Skin epidermis (tissue), 12 donors: ENCODE measurements at regions not wholly inside any gene's neighbourhood (a gene's known extent, or its start where the extent isn't known, plus 50 kb on each side); places are given as distances from the start of the nearest gene placed in this dataset.
"Not testable (repeated sequence)": the region's sequence is repeated elsewhere in the genome, so short reads cannot be mapped to it uniquely, and the experiment has no call there.

Experiments
- H3K27ac ChIP-seq, 21 experiments: fragments of 200-600 bp; sonication (generic) in 11 of 21; one replicate each; pipeline ENCODE4 v1.5.0; 2020; ENCODE audit warnings: mild to moderate bottlenecking in 3 of 21, inconsistent platforms in 2 of 21, moderate library complexity in 2 of 21
- H3K4me3 ChIP-seq, 7 experiments: fragments of 200-600 bp; sonication (generic) in 2 of 7; one replicate each; pipeline ENCODE4 v1.5.0; 2020; ENCODE audit warnings: inconsistent platforms in 2 of 7, mild to moderate bottlenecking in 2 of 7, moderate library complexity in 1 of 7

- no peak overlapping the region for H3K27ac ChIP-seq
Observed at GRCh38 chr4:38390969-38391545, 272.9 kb upstream of the KLF3 start.

GRCh38 chr4:38392223-38392855, 271.7 kb upstream of the KLF3 start:
- no peak overlapping the region for H3K27ac ChIP-seq
- no peak overlapping the region for H3K4me3 ChIP-seq

More at GRCh38 chr4:38390969-38391545, 272.9 kb upstream of the KLF3 start:
- H3K4me3 ChIP-seq: no peak overlapping the region

- Histone ChIP-seq H3K4me3 (no peak overlapping the region), H3K27ac (no peak overlapping the region)
Observed at GRCh38 chr4:38396091-38396490, 267.9 kb upstream of the KLF3 start.

- no peak overlapping the region for H3K27ac ChIP-seq
- no peak overlapping the region for H3K4me3 ChIP-seq
Observed at GRCh38 chr4:38396845-38397547, 267.0 kb upstream of the KLF3 start.

- Histone ChIP-seq H3K27ac (no peak overlapping the region), H3K4me3 (no peak overlapping the region)
Observed at GRCh38 chr4:38400946-38401345, 263.1 kb upstream of the KLF3 start.

GRCh38 chr4:38406243-38406642, 257.8 kb upstream of the KLF3 start:
- Histone ChIP-seq H3K27ac (no peak overlapping the region), H3K4me3 (no peak overlapping the region)

- H3K27ac ChIP-seq: no peak overlapping the region
- H3K4me3 ChIP-seq: no peak overlapping the region
Observed at GRCh38 chr4:38409852-38410251, 254.1 kb upstream of the KLF3 start.

GRCh38 chr4:38411092-38411491, 252.9 kb upstream of the KLF3 start:
- no peak overlapping the region for H3K27ac ChIP-seq
- no peak overlapping the region for H3K4me3 ChIP-seq

- no peak overlapping the region for H3K4me3 ChIP-seq
- no peak overlapping the region for H3K27ac ChIP-seq
Observed at GRCh38 chr4:38411981-38412536, 251.9 kb upstream of the KLF3 start.

- H3K27ac ChIP-seq: no peak overlapping the region
- H3K4me3 ChIP-seq: no peak overlapping the region
Observed at GRCh38 chr4:38413524-38414341, 250.3 kb upstream of the KLF3 start.

- H3K4me3 ChIP-seq: no peak overlapping the region
- H3K27ac ChIP-seq: no peak overlapping the region
Observed at GRCh38 chr4:38414410-38414809, 249.6 kb upstream of the KLF3 start.

- no peak overlapping the region for H3K27ac ChIP-seq
- H3K4me3 ChIP-seq: no peak overlapping the region
Observed at GRCh38 chr4:38415682-38416081, 248.3 kb upstream of the KLF3 start.

- H3K4me3 ChIP-seq: no peak overlapping the region
Observed at GRCh38 chr4:38416450-38417014, 247.5 kb upstream of the KLF3 start.

GRCh38 chr4:38420254-38420653, 243.7 kb upstream of the KLF3 start:
- H3K27ac ChIP-seq: not testable (repeated sequence)

More at GRCh38 chr4:38416450-38417014, 247.5 kb upstream of the KLF3 start:
- no peak overlapping the region for H3K27ac ChIP-seq

GRCh38 chr4:38422850-38423249, 241.1 kb upstream of the KLF3 start:
- no peak overlapping the region for H3K27ac ChIP-seq
- no peak overlapping the region for H3K4me3 ChIP-seq

More at GRCh38 chr4:38420254-38420653, 243.7 kb upstream of the KLF3 start:
- H3K4me3 ChIP-seq: not testable (repeated sequence)

GRCh38 chr4:38424151-38424871, 239.7 kb upstream of the KLF3 start:
- Histone ChIP-seq H3K4me3 (no peak overlapping the region), H3K27ac (no peak overlapping the region)

- H3K27ac ChIP-seq: no peak overlapping the region
- no peak overlapping the region for H3K4me3 ChIP-seq
Observed at GRCh38 chr4:38426532-38426931, 237.5 kb upstream of the KLF3 start.

- Histone ChIP-seq H3K4me3 (no peak overlapping the region), H3K27ac (no peak overlapping the region)
Observed at GRCh38 chr4:38430841-38431240, 233.2 kb upstream of the KLF3 start.
